Upper lobe of left lung (tissue), 4 donors: ENCODE measurements at regions not wholly inside any gene's neighbourhood (a gene's known extent, or its start where the extent isn't known, plus 50 kb on each side); places are given as distances from the start of the nearest gene placed in this dataset.

Experiments used
- CTCF ChIP-seq, 6 experiments: fragments of 450-650 bp in 4 of 6; fragments of 200-600 bp in 2 of 6; sonication (generic) in 2 of 6; IDR thresholded peaks; one replicate each; pipeline ENCODE4 v1.5.1; 2016 to 2019; ENCODE audit warnings: antibody characterized with exemption in 6 of 6
- POLR2A ChIP-seq, 4 donors: fragments of 450-650 bp; IDR thresholded peaks; one replicate each; pipeline ENCODE4 v1.5.1; 2016 to 2017; ENCODE audit warnings: antibody characterized with exemption in 4 of 4, mild to moderate bottlenecking in 2 of 4

DNA sequence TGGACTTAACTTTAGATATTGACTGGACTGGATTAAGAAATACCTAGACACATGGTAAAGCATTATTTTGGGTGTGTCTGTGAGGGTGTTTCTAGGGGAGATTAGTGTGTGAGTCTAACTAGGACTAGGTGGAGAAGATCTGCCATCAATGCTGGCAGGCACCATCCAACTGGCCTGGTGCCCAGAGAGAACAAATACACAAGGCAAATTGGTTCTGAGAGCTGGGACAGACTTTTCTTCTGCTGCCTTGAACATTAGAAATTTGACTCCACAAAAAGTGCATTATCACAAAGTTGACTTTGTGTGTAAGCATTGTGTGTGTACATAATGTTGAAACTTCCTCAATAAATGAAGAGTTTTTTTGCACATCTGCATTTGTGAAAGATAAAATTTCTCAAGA lies 522.1 kb downstream of the SUCLA2 start:
- TF ChIP-seq CTCF (IDR thresholded peaks at IDR 0.05): no peak
- TF ChIP-seq POLR2A (IDR thresholded peaks at IDR 0.05): no peak
